CD4-positive, CD25-positive, alpha-beta regulatory T cell (primary cell): ENCODE measurements at regions not wholly inside any gene's neighbourhood (a gene's known extent, or its start where the extent isn't known, plus 50 kb on each side); places are given as distances from the start of the nearest gene placed in this dataset.

Source experiments
- ATAC-seq, 2 donors: fragments of 150-1000 bp; cut with Tn5 transposase; one replicate each; pipeline ENCODE4 v1.10.0; 2021; ENCODE audit warnings: low read depth in 2 of 2, moderate number of reproducible peaks in 2 of 2, moderate library complexity in 1 of 2
- DNase-seq, 3 donors: peaks; one replicate each; pipeline versions ENCODE4 v3.0.0 to v3.0.0-alpha.2; 2012 to 2022; ENCODE audit warnings: mixed read lengths in 1 of 3
- H3K27ac ChIP-seq: one replicate; pipeline ENCODE4 v1.7.0; 2013; ENCODE audit warnings: mild to moderate bottlenecking, low read length; ENCODE audit not compliant: insufficient read depth, poor library complexity, severe bottlenecking
- H3K27me3 ChIP-seq: one replicate; pipeline ENCODE4 v1.7.0; 2013; ENCODE audit warnings: low read length; ENCODE audit not compliant: control insufficient read depth, insufficient read depth
- H3K36me3 ChIP-seq: one replicate; pipeline ENCODE4 v1.7.0; 2013; ENCODE audit warnings: mild to moderate bottlenecking, low read length, moderate library complexity; ENCODE audit not compliant: control insufficient read depth, insufficient read depth
- H3K4me1 ChIP-seq: 2 replicates; pipeline ENCODE4 v1.7.0; 2013; ENCODE audit warnings: mild to moderate bottlenecking, low read length; ENCODE audit not compliant: insufficient read depth, control insufficient read depth, poor library complexity, severe bottlenecking
- H3K4me3 ChIP-seq: one replicate; pipeline ENCODE4 v1.7.0; 2013; ENCODE audit warnings: low read depth, mild to moderate bottlenecking, low read length, moderate library complexity
- H3K9me3 ChIP-seq, 2 experiments: 1 replicate in 1 of 2; 2 replicates in 1 of 2; pipeline ENCODE4 v1.7.0; 2013; ENCODE audit warnings: low read length in 2 of 2, mild to moderate bottlenecking in 1 of 2, moderate library complexity in 1 of 2; ENCODE audit not compliant: control insufficient read depth in 2 of 2
- H3K27ac Mint-ChIP-seq, 3 donors: one replicate each; pipeline ENCODE4 v1.8.0; 2020 to 2022; ENCODE audit warnings: mild to moderate bottlenecking in 3 of 3, mixed read lengths in 3 of 3, moderate library complexity in 2 of 3
- H3K27me3 Mint-ChIP-seq: one replicate; pipeline ENCODE4 v1.8.0; 2022; ENCODE audit warnings: mild to moderate bottlenecking, mixed read lengths
- H3K36me3 Mint-ChIP-seq: one replicate; pipeline ENCODE4 v1.8.0; 2020; ENCODE audit warnings: mixed read lengths
- H3K4me1 Mint-ChIP-seq, 4 donors: one replicate each; pipeline ENCODE4 v1.8.0; 2020 to 2022; ENCODE audit warnings: mixed read lengths in 4 of 4, mild to moderate bottlenecking in 1 of 4
- H3K4me3 Mint-ChIP-seq, 4 donors: one replicate each; pipeline ENCODE4 v1.8.0; 2020 to 2022; ENCODE audit warnings: mild to moderate bottlenecking in 4 of 4, mixed read lengths in 4 of 4, moderate library complexity in 3 of 4
- H3K9me3 Mint-ChIP-seq, 7 donors: one replicate each; pipeline ENCODE4 v1.8.0; 2020 to 2022; ENCODE audit warnings: mixed read lengths in 7 of 7, mild to moderate bottlenecking in 3 of 7, moderate library complexity in 2 of 7

DNA sequence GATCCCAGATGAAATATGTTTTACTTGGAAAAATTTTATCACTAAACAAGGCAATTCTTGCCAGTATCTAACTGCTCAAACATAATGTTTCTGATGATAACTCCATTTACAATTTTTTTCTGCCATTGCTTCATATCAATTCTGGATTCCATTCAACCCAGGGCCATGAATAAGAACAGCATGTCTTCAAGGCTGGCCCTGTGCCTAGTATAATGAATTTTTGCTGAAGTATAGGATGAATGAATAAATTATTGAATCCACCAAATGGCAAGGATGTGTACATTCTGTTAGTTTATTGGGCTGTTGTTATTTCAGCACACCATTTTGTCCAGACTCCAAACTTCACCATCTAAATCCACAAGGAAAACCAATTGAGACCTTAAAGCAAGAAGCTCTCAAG lies 414.7 kb downstream of the HS3ST3B1 start:
- DNase-seq (no peak), ATAC-seq (no peak)
- H3K4me3 Mint-ChIP-seq: no peak overlapping the region
- no peaks in the 10 kb centered on the region for H3K36me3 ChIP-seq
- no peaks in the 10 kb centered on the region for H3K36me3 Mint-ChIP-seq
- H3K27ac Mint-ChIP-seq: no peak overlapping the region
- H3K27me3 Mint-ChIP-seq: no peaks in the 10 kb centered on the region
- H3K27ac ChIP-seq: no peak overlapping the region
- no peaks in the 10 kb centered on the region for H3K4me1 ChIP-seq
- peaks cover 0 to 3% (median 0%) of the 10 kb centered on the region in 7 donors for H3K9me3 Mint-ChIP-seq
- H3K27me3 ChIP-seq: peaks cover 15% of the 10 kb centered on the region
- H3K4me3 ChIP-seq: no peak overlapping the region
- H3K4me1 Mint-ChIP-seq: no peaks in the 10 kb centered on the region
- no peaks in the 10 kb centered on the region for H3K9me3 ChIP-seq

DNA sequence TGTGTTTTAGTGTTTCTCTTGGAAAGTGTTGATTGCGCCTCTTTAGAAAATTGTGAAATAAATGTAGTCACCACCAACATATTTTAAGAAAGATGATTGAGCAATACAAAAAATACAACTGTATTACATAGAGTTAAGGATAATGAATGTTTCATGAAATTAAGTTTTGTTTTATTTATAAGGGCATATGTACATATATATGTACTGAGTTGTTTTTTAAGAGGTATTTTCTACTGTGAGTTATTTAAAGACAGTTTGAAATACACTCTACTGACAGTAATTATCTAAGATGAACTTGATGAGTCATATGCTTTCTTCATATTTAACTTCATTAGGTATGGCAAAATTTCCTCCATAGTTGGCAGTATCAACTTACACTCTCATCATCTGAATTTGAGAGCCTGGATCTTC lies 411.7 kb downstream of the HS3ST3B1 start:
- H3K4me1 ChIP-seq: no peaks in the 10 kb centered on the region
- H3K9me3 Mint-ChIP-seq: peaks cover 0 to 3% (median 0%) of the 10 kb centered on the region in 7 donors
- no peak overlapping the region for H3K4me3 Mint-ChIP-seq
- no peak overlapping the region for H3K27ac ChIP-seq
- no peaks in the 10 kb centered on the region for H3K36me3 ChIP-seq
- H3K9me3 ChIP-seq: no peaks in the 10 kb centered on the region
- DNase-seq: no peak
- no peak for ATAC-seq
- H3K4me3 ChIP-seq: no peak overlapping the region
- peaks cover 4% of the 10 kb centered on the region for H3K27me3 Mint-ChIP-seq
- no peaks in the 10 kb centered on the region for H3K36me3 Mint-ChIP-seq
- peaks cover 13% of the 10 kb centered on the region for H3K27me3 ChIP-seq
- H3K27ac Mint-ChIP-seq: no peak overlapping the region
- H3K4me1 Mint-ChIP-seq: no peaks in the 10 kb centered on the region

DNA sequence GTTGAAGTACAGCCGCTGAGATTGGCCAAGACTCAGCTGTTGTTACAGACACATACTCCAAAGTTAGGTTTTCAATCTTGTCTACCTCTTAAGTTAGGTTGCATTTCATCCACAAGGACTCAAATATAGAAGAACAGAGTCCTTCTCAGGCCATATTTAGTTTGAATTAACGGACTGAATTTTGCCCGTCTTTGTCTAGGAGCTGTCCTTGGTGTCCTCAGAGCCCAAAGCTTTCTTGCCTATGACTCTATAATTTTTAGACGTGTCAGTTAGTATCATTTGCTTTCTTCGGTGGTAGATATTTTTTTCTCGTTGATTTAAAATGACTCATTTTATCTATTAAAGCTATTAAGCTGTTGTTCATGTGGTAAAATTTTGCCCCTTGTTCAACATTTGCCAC lies 403.2 kb downstream of the HS3ST3B1 start:
- H3K27me3 ChIP-seq: no peaks in the 10 kb centered on the region
- H3K27ac ChIP-seq: no peak overlapping the region
- H3K4me1 ChIP-seq: no peaks in the 10 kb centered on the region
- H3K4me3 Mint-ChIP-seq: no peak overlapping the region
- no peak overlapping the region for H3K27ac Mint-ChIP-seq
- no peaks in the 10 kb centered on the region for H3K9me3 ChIP-seq
- ATAC-seq (no peak), DNase-seq (no peak)
- H3K4me3 ChIP-seq: no peak overlapping the region
- H3K9me3 Mint-ChIP-seq: peaks cover 0 to 1% (median 0%) of the 10 kb centered on the region in 7 donors
- no peaks in the 10 kb centered on the region for H3K4me1 Mint-ChIP-seq
- H3K36me3 ChIP-seq: no peaks in the 10 kb centered on the region
- H3K27me3 Mint-ChIP-seq: no peaks in the 10 kb centered on the region
- H3K36me3 Mint-ChIP-seq: no peaks in the 10 kb centered on the region

DNA sequence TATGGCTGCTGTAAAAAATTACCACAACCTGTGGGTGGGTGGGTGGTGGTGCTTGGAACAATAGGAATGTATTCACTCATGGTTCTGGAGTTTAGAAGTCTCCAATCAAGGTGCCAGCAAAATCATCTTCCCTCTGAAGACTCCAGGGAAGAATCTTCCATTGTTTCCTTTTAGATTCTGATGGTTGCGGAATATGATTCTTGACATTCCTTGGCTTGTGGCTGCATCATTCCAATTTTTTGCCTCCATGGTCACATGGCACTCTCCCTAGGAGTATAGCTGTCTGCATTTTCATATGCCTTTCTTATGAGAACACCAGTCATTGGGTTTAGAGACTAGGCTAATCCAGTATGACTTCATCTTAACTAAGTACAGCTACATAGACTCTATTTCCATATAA lies 401.0 kb downstream of the HS3ST3B1 start:
- DNase-seq (no peak), ATAC-seq (no peak)
- no peak overlapping the region for H3K4me3 Mint-ChIP-seq
- peaks cover 0 to 1% (median 0%) of the 10 kb centered on the region in 7 donors for H3K9me3 Mint-ChIP-seq
- H3K27me3 ChIP-seq: peaks cover 2% of the 10 kb centered on the region
- H3K27ac ChIP-seq: no peak overlapping the region
- no peak overlapping the region for H3K4me3 ChIP-seq
- H3K4me1 Mint-ChIP-seq: no peaks in the 10 kb centered on the region
- no peaks in the 10 kb centered on the region for H3K36me3 ChIP-seq
- H3K27ac Mint-ChIP-seq: no peak overlapping the region
- no peaks in the 10 kb centered on the region for H3K9me3 ChIP-seq
- no peaks in the 10 kb centered on the region for H3K36me3 Mint-ChIP-seq
- H3K27me3 Mint-ChIP-seq: peaks cover 3% of the 10 kb centered on the region
- H3K4me1 ChIP-seq: no peaks in the 10 kb centered on the region

DNA sequence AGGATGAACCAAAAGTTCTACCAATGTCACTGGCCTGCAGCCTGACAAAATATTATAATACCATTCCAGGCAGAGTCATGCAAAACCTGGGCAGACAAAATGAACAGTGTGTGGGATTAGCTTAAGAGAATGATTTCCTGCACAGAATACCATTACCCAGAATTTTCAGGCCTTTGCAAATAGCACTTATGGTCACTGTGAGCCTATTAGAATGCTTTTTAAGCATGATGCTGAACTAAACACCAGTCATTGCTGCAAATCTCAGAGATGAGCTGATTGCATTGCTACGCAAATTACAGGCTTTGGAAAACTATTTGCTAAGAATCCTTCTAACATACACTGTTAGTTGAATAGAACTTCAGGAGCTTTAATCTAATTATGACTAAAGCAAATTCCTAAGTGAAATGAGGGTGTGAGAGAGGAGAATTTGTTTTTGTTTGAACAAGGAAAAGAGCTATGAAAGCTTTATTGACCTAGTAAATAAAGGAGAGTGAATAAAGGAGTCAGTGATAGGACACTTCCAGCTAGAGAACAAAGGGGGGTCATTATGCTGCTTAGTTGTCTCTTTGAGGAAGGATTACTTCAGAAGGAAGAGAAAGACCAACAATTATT lies 398.8 kb downstream of the HS3ST3B1 start:
- no peaks in the 10 kb centered on the region for H3K36me3 Mint-ChIP-seq
- ATAC-seq: no peak
- Histone ChIP-seq H3K27me3 (peaks cover 8% of the 10 kb centered on the region), H3K36me3 (no peaks in the 10 kb centered on the region), H3K9me3 (no peaks in the 10 kb centered on the region), H3K27ac (no peak overlapping the region), H3K4me3 (no peak overlapping the region), H3K4me1 (no peaks in the 10 kb centered on the region)
- H3K4me1 Mint-ChIP-seq: no peaks in the 10 kb centered on the region
- peaks cover 23% of the 10 kb centered on the region for H3K27me3 Mint-ChIP-seq
- H3K9me3 Mint-ChIP-seq: peaks cover 0 to 3% (median 0%) of the 10 kb centered on the region in 7 donors
- no peak overlapping the region for H3K4me3 Mint-ChIP-seq
- DNase-seq: no peak
- no peak overlapping the region for H3K27ac Mint-ChIP-seq

DNA sequence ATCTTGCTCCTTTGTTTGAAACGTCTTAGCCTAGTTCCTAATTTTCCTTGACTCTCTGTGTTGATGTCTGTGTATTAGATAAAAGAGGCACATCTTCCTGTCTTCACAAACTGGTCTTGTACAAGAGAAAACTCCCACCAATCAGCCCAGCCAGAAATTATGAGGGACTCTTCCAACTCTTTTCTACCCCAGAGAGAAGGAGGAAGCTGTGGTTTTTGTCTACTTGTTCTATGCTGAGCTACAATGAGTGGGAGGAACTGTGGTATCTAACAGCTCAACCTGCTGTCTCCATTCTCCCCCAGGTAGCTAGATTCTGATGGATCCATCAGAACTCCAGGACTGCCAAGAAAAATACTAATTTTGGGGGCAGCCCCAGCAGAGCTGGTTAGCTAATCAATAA lies 392.5 kb downstream of the HS3ST3B1 start:
- Mint-ChIP-seq H3K4me3 (no peak overlapping the region), H3K9me3 (peaks cover 0 to 16% (median 5%) of the 10 kb centered on the region in 7 donors), H3K27ac (no peak overlapping the region), H3K4me1 (peaks cover 0 to 9% (median 4%) of the 10 kb centered on the region in 4 donors), H3K27me3 (peaks cover 35% of the 10 kb centered on the region), H3K36me3 (no peaks in the 10 kb centered on the region)
- peaks cover 20% of the 10 kb centered on the region for H3K27me3 ChIP-seq
- no peaks in the 10 kb centered on the region for H3K4me1 ChIP-seq
- no peaks in the 10 kb centered on the region for H3K36me3 ChIP-seq
- DNase-seq (no peak), ATAC-seq (no peak)
- H3K9me3 ChIP-seq: peaks cover 4 to 5% of the 10 kb centered on the region in 2 experiments
- H3K27ac ChIP-seq: no peak overlapping the region
- no peak overlapping the region for H3K4me3 ChIP-seq

DNA sequence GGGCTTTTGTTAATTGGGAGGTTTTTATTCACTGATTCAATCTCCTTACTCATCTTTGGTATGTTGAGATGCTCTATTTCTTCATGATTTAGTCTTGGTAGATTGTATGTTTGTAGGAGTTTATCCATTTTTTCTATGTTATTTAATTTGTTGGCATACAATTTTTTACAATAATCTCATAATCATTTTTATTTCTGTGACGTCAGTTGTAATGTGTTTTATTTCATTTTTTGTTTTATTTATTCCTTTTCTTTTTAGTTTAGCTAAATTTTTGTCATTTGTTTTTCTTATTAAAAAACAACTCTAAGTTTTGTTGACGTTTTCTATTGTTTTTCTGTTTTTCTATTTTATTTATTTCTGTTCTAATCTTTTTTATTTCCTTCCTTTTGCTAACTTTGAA lies 389.8 kb downstream of the HS3ST3B1 start:
- H3K4me3 ChIP-seq: no peak overlapping the region
- H3K9me3 Mint-ChIP-seq: peaks cover 0 to 16% (median 7%) of the 10 kb centered on the region in 7 donors
- ATAC-seq (no peak), DNase-seq (no peak)
- H3K4me1 ChIP-seq: no peaks in the 10 kb centered on the region
- no peak overlapping the region for H3K27ac Mint-ChIP-seq
- no peaks in the 10 kb centered on the region for H3K36me3 Mint-ChIP-seq
- no peaks in the 10 kb centered on the region for H3K36me3 ChIP-seq
- peaks cover 0 to 9% (median 4%) of the 10 kb centered on the region in 4 donors for H3K4me1 Mint-ChIP-seq
- H3K9me3 ChIP-seq: peaks cover 4 to 5% of the 10 kb centered on the region in 2 experiments
- no peak overlapping the region for H3K27ac ChIP-seq
- H3K4me3 Mint-ChIP-seq: no peak overlapping the region
- peaks cover 34% of the 10 kb centered on the region for H3K27me3 Mint-ChIP-seq
- H3K27me3 ChIP-seq: peaks cover 13% of the 10 kb centered on the region

DNA sequence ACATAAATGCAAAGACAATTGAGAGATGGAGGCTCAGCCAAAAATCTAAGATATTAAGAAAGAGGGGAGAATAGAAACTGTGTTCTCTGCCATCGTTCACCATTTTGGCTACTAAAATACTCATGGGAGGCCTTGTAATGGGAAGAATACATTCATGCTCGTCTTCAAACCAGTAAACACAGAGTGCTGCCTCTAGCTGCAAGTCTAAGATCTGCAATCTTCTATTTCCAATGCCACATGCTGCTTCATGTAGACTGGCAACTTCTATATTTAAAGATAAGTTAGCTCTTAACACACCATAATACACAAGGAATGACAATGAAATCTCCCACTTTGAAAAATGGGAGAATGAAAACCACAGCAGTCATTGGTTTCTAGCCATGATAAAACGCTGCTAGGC lies 387.3 kb downstream of the HS3ST3B1 start:
- Mint-ChIP-seq H3K9me3 (peaks cover 0 to 13% (median 6%) of the 10 kb centered on the region in 7 donors), H3K4me1 (no peaks in the 10 kb centered on the region), H3K4me3 (no peak overlapping the region), H3K27me3 (peaks cover 26% of the 10 kb centered on the region), H3K27ac (no peak overlapping the region), H3K36me3 (no peaks in the 10 kb centered on the region)
- Histone ChIP-seq H3K27ac (no peak overlapping the region), H3K9me3 (peaks cover 4 to 5% of the 10 kb centered on the region in 2 experiments), H3K4me3 (no peak overlapping the region), H3K4me1 (no peaks in the 10 kb centered on the region), H3K27me3 (peaks cover 5% of the 10 kb centered on the region), H3K36me3 (no peaks in the 10 kb centered on the region)
- DNase-seq (peak in 1 of 3 donors; percentile 2), ATAC-seq (no peak)
